ENCODE measurements at regions not wholly inside any gene's neighbourhood (a gene's known extent, or its start where the extent isn't known, plus 50 kb on each side); places are given as distances from the start of the nearest gene placed in this dataset.
A peak's percentile ranks its signal among the peaks of the same experiment; 100 is the strongest.
"Not testable (repeated sequence)": the region's sequence is repeated elsewhere in the genome, so short reads cannot be mapped to it uniquely, and the experiment has no call there.

- H3K9me3 Mint-ChIP-seq = peaks cover 11% of the 10 kb centered on the region
- ATAC-seq (replicated peaks; ENCODE audit: extremely low read depth, poor library complexity, severe bottlenecking) = no peak
- DNase-seq (ENCODE audit: low spot score in 2 of 2) = no peak
- no peaks in the 10 kb centered on the region for H3K4me1 Mint-ChIP-seq
- H3K4me3 Mint-ChIP-seq = no peak overlapping the region
- H3K36me3 Mint-ChIP-seq (ENCODE audit: insufficient read depth) = no peaks in the 10 kb centered on the region
- H3K27me3 Mint-ChIP-seq = peaks cover 40% of the 10 kb centered on the region
- H3K27ac Mint-ChIP-seq (ENCODE audit: low read depth) = no peak overlapping the region
These were observed 64.8 kb upstream of the TBC1D3K start for GRCh38 chr17:37859451-37859850.

- H3K9me3 Mint-ChIP-seq = peaks cover 11% of the 10 kb centered on the region
- DNase-seq (ENCODE audit: low spot score in 2 of 2); H3K36me3 Mint-ChIP-seq (ENCODE audit: insufficient read depth); H3K4me3 Mint-ChIP-seq; H3K4me1 Mint-ChIP-seq; H3K27ac Mint-ChIP-seq (ENCODE audit: low read depth); ATAC-seq (replicated peaks; ENCODE audit: extremely low read depth, poor library complexity, severe bottlenecking): not testable (repeated sequence)
- peaks cover 30% of the 10 kb centered on the region for H3K27me3 Mint-ChIP-seq
These were observed 65.8 kb upstream of the TBC1D3K start for GRCh38 chr17:37858391-37858790.

- peaks cover 11% of the 10 kb centered on the region for H3K9me3 Mint-ChIP-seq
- H3K27me3 Mint-ChIP-seq = peaks cover 30% of the 10 kb centered on the region
- no peaks in the 10 kb centered on the region for H3K36me3 Mint-ChIP-seq (ENCODE audit: insufficient read depth)
- DNase-seq (ENCODE audit: low spot score in 2 of 2) (no peak), ATAC-seq (replicated peaks; ENCODE audit: extremely low read depth, poor library complexity, severe bottlenecking) (no peak)
- no peak overlapping the region for H3K4me3 Mint-ChIP-seq
- no peak overlapping the region for H3K27ac Mint-ChIP-seq (ENCODE audit: low read depth)
- H3K4me1 Mint-ChIP-seq = no peaks in the 10 kb centered on the region
These were observed 68.0 kb upstream of the TBC1D3K start for GRCh38 chr17:37856245-37856644.

GRCh38 chr17:37849617-37849972 lies 74.6 kb upstream of the TBC1D3K start:
- Mint-ChIP-seq H3K27ac (ENCODE audit: low read depth) (peak overlapping the region; percentile 49), H3K36me3 (ENCODE audit: insufficient read depth) (no peaks in the 10 kb centered on the region), H3K4me1 (peaks cover 5% of the 10 kb centered on the region), H3K27me3 (peaks cover 18% of the 10 kb centered on the region), H3K9me3 (no peaks in the 10 kb centered on the region), H3K4me3 (no peak overlapping the region)
- DNase-seq (ENCODE audit: low spot score in 2 of 2) = no peak
- no peak for ATAC-seq (replicated peaks; ENCODE audit: extremely low read depth, poor library complexity, severe bottlenecking)

- Mint-ChIP-seq H3K4me1 (peaks cover 5% of the 10 kb centered on the region), H3K27me3 (peaks cover 18% of the 10 kb centered on the region), H3K4me3 (no peak overlapping the region), H3K27ac (ENCODE audit: low read depth) (peak overlapping the region; percentile 49), H3K9me3 (no peaks in the 10 kb centered on the region), H3K36me3 (ENCODE audit: insufficient read depth) (no peaks in the 10 kb centered on the region)
- DNase-seq (ENCODE audit: low spot score in 2 of 2) = no peak
- ATAC-seq (replicated peaks; ENCODE audit: extremely low read depth, poor library complexity, severe bottlenecking) = no peak
These were observed 75.3 kb upstream of the TBC1D3K start for GRCh38 chr17:37848690-37849616.

GRCh38 chr17:37847811-37848331 lies 76.3 kb upstream of the TBC1D3K start:
- H3K4me1 Mint-ChIP-seq = peaks cover 5% of the 10 kb centered on the region
- H3K9me3 Mint-ChIP-seq = no peaks in the 10 kb centered on the region
- H3K27me3 Mint-ChIP-seq = peaks cover 18% of the 10 kb centered on the region
- H3K36me3 Mint-ChIP-seq (ENCODE audit: insufficient read depth) = no peaks in the 10 kb centered on the region
- ATAC-seq (replicated peaks; ENCODE audit: extremely low read depth, poor library complexity, severe bottlenecking) = no peak
- H3K27ac Mint-ChIP-seq (ENCODE audit: low read depth) = no peak overlapping the region
- DNase-seq (ENCODE audit: low spot score in 2 of 2) = no peak
- H3K4me3 Mint-ChIP-seq = no peak overlapping the region

GRCh38 chr17:37847102-37847501 lies 77.1 kb upstream of the TBC1D3K start:
- peaks cover 21% of the 10 kb centered on the region for H3K27me3 Mint-ChIP-seq
- no peak overlapping the region for H3K4me3 Mint-ChIP-seq
- H3K27ac Mint-ChIP-seq (ENCODE audit: low read depth) = no peak overlapping the region
- no peaks in the 10 kb centered on the region for H3K36me3 Mint-ChIP-seq (ENCODE audit: insufficient read depth)
- DNase-seq (ENCODE audit: low spot score in 2 of 2) (no peak), ATAC-seq (replicated peaks; ENCODE audit: extremely low read depth, poor library complexity, severe bottlenecking) (no peak)
- H3K4me1 Mint-ChIP-seq = peaks cover 5% of the 10 kb centered on the region
- H3K9me3 Mint-ChIP-seq = no peaks in the 10 kb centered on the region

- H3K27ac Mint-ChIP-seq (ENCODE audit: low read depth) = no peak overlapping the region
- peak overlapping the region; percentile 50 for H3K4me3 Mint-ChIP-seq
- DNase-seq (ENCODE audit: low spot score in 2 of 2) = no peak
- no peak for ATAC-seq (replicated peaks; ENCODE audit: extremely low read depth, poor library complexity, severe bottlenecking)
- peaks cover 5% of the 10 kb centered on the region for H3K4me1 Mint-ChIP-seq
- peaks cover 36% of the 10 kb centered on the region for H3K27me3 Mint-ChIP-seq
- no peaks in the 10 kb centered on the region for H3K36me3 Mint-ChIP-seq (ENCODE audit: insufficient read depth)
- H3K9me3 Mint-ChIP-seq = no peaks in the 10 kb centered on the region
These were observed 79.3 kb upstream of the TBC1D3K start for GRCh38 chr17:37844977-37845293.

- peaks cover 36% of the 10 kb centered on the region for H3K27me3 Mint-ChIP-seq
- no peak overlapping the region for H3K27ac Mint-ChIP-seq (ENCODE audit: low read depth)
- peak overlapping the region; percentile 50 for H3K4me3 Mint-ChIP-seq
- no peaks in the 10 kb centered on the region for H3K9me3 Mint-ChIP-seq
- no peak for DNase-seq (ENCODE audit: low spot score in 2 of 2)
- peaks cover 4% of the 10 kb centered on the region for H3K4me1 Mint-ChIP-seq
- H3K36me3 Mint-ChIP-seq (ENCODE audit: insufficient read depth) = no peaks in the 10 kb centered on the region
- ATAC-seq (replicated peaks; ENCODE audit: extremely low read depth, poor library complexity, severe bottlenecking) = no peak
These were observed 79.8 kb upstream of the TBC1D3K start for GRCh38 chr17:37844158-37844976.

- Mint-ChIP-seq H3K27ac (ENCODE audit: low read depth) (no peak overlapping the region), H3K4me3 (no peak overlapping the region), H3K36me3 (ENCODE audit: insufficient read depth) (no peaks in the 10 kb centered on the region), H3K27me3 (peaks cover 47% of the 10 kb centered on the region), H3K4me1 (no peaks in the 10 kb centered on the region), H3K9me3 (no peaks in the 10 kb centered on the region)
- DNase-seq (ENCODE audit: low spot score in 2 of 2) (no peak), ATAC-seq (replicated peaks; ENCODE audit: extremely low read depth, poor library complexity, severe bottlenecking) (no peak)
These were observed 81.8 kb upstream of the TBC1D3K start for GRCh38 chr17:37842401-37842800.

- no peaks in the 10 kb centered on the region for H3K4me1 Mint-ChIP-seq
- no peak overlapping the region for H3K4me3 Mint-ChIP-seq
- H3K36me3 Mint-ChIP-seq (ENCODE audit: insufficient read depth) = no peaks in the 10 kb centered on the region
- DNase-seq (ENCODE audit: low spot score in 2 of 2) (no peak), ATAC-seq (replicated peaks; ENCODE audit: extremely low read depth, poor library complexity, severe bottlenecking) (no peak)
- no peak overlapping the region for H3K27ac Mint-ChIP-seq (ENCODE audit: low read depth)
- H3K27me3 Mint-ChIP-seq = peaks cover 51% of the 10 kb centered on the region
- H3K9me3 Mint-ChIP-seq = no peaks in the 10 kb centered on the region
These were observed 83.0 kb upstream of the TBC1D3K start for GRCh38 chr17:37841232-37841631.

- DNase-seq (ENCODE audit: low spot score in 2 of 2) (no peak), ATAC-seq (replicated peaks; ENCODE audit: extremely low read depth, poor library complexity, severe bottlenecking) (no peak)
- Mint-ChIP-seq H3K9me3 (no peaks in the 10 kb centered on the region), H3K4me3 (no peak overlapping the region), H3K27ac (ENCODE audit: low read depth) (no peak overlapping the region), H3K4me1 (no peaks in the 10 kb centered on the region), H3K27me3 (peaks cover 49% of the 10 kb centered on the region), H3K36me3 (ENCODE audit: insufficient read depth) (no peaks in the 10 kb centered on the region)
These were observed 83.6 kb upstream of the TBC1D3K start for GRCh38 chr17:37840576-37840975.

Measured in central memory CD8-positive, alpha-beta T cell (primary cell).